H1 (cell line): ENCODE measurements at regions not wholly inside any gene's neighbourhood (a gene's known extent, or its start where the extent isn't known, plus 50 kb on each side); places are given as distances from the start of the nearest gene placed in this dataset.

ENCODE experiments used
- BACH1 ChIP-seq: IDR thresholded peaks from 2 replicates; pipeline ENCODE4 v1.6.1; 2012; ENCODE audit warnings: low read length, improper control_type of control experiment
- CHD2 ChIP-seq: IDR thresholded peaks from 2 replicates; pipeline ENCODE4 v1.6.1; 2012; ENCODE audit warnings: low read length, improper control_type of control experiment
- SP2 ChIP-seq: IDR thresholded peaks from 2 replicates; pipeline ENCODE4 v1.6.1; 2012; ENCODE audit warnings: mild to moderate bottlenecking, low read length, inconsistent platforms
- TBP ChIP-seq: IDR thresholded peaks from 2 replicates; pipeline ENCODE4 v1.6.1; 2011; ENCODE audit warnings: low read depth, low read length, improper control_type of control experiment

- TF ChIP-seq BACH1 (no peak), TBP (no peak), SP2 (no peak), CHD2 (no peak)
- TF ChIP-seq, all 59 proteins: peak for 0
Measured at GRCh38 chr21:16569679-16570078, 839.9 kb downstream of the USP25 start (continued).
